K562 (cell line): ENCODE measurements at regions not wholly inside any gene's neighbourhood (a gene's known extent, or its start where the extent isn't known, plus 50 kb on each side); places are given as distances from the start of the nearest gene placed in this dataset.

Experiments
- GABPA ChIP-seq: fragments of 200-800 bp; sonication (Bioruptor generic); conservative IDR thresholded peaks from 2 replicates; pipeline ENCODE4 v1.6.1; 2016; ENCODE audit warnings: low read depth, missing genetic modification characterization, missing compliant biosample characterization
- NUFIP1 ChIP-seq: fragments of 450-650 bp; IDR thresholded peaks from 2 replicates; pipeline ENCODE4 v1.6.1; 2018; ENCODE audit not compliant: partially characterized antibody
- TEAD1 ChIP-seq, 2 experiments: fragments of 450-650 bp in 1 of 2; sonication (generic) in 1 of 2; formaldehyde crosslinking; IDR thresholded peaks; 2 replicates each; pipeline versions ENCODE4 v1.4.0 to v1.8.0; 2020 to 2022; ENCODE audit warnings: mild to moderate bottlenecking in 2 of 2, missing genetic modification reagents in 1 of 2
- TF ChIP-seq, protein P1 (sequence below): fragments of 200-600 bp; sonication (generic); IDR thresholded peaks from one replicate; pipeline ENCODE4 v1.6.1; 2012; ENCODE audit warnings: mild to moderate bottlenecking, low read depth, low read length, inconsistent platforms
- TF ChIP-seq, protein P2 (sequence below): fragments of 450-650 bp; IDR thresholded peaks from 2 replicates; pipeline ENCODE4 v1.6.1; 2016; ENCODE audit warnings: low read depth, mild to moderate bottlenecking, moderate library complexity

DNA sequence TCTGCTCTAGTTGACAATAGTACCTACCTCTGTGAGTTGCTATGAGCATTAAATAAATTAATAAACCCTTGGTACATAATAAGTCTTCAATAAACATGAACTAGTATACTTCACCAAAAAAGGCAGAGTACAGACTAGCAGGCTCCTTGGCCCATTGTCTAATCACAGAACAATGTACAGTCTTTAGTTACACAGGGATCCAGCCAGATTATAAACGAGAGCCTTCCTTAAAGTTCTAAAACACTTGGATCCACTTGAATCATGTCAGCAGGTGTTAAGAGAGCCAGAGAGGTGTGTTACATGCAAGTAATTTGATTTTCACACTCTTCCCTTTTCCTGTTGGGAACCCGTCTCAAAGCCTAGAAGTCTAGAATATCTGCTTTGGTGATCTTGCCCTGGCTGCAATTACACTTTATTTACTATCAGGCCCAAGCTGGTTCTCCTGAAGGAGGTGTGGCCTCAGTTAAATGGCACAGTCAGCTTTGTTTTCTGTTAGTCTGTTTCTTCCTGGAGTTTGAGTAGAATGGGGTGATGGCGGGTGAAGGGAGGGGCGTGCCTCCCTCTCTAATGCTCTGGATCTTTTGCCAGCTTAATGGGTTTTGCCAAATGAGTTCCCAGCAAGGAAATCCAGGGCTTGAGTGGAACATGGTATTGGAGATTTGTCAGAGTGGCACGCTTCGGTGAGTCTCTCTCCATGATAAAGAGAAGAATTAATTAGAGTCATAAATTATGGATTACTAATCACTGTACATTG is 570.9 kb upstream of the CAMK1G start (continued):
- TF ChIP-seq, protein P1, sequence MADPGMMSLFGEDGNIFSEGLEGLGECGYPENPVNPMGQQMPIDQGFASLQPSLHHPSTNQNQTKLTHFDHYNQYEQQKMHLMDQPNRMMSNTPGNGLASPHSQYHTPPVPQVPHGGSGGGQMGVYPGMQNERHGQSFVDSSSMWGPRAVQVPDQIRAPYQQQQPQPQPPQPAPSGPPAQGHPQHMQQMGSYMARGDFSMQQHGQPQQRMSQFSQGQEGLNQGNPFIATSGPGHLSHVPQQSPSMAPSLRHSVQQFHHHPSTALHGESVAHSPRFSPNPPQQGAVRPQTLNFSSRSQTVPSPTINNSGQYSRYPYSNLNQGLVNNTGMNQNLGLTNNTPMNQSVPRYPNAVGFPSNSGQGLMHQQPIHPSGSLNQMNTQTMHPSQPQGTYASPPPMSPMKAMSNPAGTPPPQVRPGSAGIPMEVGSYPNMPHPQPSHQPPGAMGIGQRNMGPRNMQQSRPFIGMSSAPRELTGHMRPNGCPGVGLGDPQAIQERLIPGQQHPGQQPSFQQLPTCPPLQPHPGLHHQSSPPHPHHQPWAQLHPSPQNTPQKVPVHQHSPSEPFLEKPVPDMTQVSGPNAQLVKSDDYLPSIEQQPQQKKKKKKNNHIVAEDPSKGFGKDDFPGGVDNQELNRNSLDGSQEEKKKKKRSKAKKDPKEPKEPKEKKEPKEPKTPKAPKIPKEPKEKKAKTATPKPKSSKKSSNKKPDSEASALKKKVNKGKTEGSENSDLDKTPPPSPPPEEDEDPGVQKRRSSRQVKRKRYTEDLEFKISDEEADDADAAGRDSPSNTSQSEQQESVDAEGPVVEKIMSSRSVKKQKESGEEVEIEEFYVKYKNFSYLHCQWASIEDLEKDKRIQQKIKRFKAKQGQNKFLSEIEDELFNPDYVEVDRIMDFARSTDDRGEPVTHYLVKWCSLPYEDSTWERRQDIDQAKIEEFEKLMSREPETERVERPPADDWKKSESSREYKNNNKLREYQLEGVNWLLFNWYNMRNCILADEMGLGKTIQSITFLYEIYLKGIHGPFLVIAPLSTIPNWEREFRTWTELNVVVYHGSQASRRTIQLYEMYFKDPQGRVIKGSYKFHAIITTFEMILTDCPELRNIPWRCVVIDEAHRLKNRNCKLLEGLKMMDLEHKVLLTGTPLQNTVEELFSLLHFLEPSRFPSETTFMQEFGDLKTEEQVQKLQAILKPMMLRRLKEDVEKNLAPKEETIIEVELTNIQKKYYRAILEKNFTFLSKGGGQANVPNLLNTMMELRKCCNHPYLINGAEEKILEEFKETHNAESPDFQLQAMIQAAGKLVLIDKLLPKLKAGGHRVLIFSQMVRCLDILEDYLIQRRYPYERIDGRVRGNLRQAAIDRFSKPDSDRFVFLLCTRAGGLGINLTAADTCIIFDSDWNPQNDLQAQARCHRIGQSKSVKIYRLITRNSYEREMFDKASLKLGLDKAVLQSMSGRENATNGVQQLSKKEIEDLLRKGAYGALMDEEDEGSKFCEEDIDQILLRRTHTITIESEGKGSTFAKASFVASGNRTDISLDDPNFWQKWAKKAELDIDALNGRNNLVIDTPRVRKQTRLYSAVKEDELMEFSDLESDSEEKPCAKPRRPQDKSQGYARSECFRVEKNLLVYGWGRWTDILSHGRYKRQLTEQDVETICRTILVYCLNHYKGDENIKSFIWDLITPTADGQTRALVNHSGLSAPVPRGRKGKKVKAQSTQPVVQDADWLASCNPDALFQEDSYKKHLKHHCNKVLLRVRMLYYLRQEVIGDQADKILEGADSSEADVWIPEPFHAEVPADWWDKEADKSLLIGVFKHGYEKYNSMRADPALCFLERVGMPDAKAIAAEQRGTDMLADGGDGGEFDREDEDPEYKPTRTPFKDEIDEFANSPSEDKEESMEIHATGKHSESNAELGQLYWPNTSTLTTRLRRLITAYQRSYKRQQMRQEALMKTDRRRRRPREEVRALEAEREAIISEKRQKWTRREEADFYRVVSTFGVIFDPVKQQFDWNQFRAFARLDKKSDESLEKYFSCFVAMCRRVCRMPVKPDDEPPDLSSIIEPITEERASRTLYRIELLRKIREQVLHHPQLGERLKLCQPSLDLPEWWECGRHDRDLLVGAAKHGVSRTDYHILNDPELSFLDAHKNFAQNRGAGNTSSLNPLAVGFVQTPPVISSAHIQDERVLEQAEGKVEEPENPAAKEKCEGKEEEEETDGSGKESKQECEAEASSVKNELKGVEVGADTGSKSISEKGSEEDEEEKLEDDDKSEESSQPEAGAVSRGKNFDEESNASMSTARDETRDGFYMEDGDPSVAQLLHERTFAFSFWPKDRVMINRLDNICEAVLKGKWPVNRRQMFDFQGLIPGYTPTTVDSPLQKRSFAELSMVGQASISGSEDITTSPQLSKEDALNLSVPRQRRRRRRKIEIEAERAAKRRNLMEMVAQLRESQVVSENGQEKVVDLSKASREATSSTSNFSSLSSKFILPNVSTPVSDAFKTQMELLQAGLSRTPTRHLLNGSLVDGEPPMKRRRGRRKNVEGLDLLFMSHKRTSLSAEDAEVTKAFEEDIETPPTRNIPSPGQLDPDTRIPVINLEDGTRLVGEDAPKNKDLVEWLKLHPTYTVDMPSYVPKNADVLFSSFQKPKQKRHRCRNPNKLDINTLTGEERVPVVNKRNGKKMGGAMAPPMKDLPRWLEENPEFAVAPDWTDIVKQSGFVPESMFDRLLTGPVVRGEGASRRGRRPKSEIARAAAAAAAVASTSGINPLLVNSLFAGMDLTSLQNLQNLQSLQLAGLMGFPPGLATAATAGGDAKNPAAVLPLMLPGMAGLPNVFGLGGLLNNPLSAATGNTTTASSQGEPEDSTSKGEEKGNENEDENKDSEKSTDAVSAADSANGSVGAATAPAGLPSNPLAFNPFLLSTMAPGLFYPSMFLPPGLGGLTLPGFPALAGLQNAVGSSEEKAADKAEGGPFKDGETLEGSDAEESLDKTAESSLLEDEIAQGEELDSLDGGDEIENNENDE, result no peak
- no peak for TF ChIP-seq GABPA
- no peak for TF ChIP-seq NUFIP1
- TF ChIP-seq, protein P2, sequence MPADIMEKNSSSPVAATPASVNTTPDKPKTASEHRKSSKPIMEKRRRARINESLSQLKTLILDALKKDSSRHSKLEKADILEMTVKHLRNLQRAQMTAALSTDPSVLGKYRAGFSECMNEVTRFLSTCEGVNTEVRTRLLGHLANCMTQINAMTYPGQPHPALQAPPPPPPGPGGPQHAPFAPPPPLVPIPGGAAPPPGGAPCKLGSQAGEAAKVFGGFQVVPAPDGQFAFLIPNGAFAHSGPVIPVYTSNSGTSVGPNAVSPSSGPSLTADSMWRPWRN, result no peak
- no peak for TF ChIP-seq TEAD1 (CRISPR knock-in tag; IDR thresholded peaks at IDR 0.05)
